Panc1 (cell line): ENCODE measurements at regions not wholly inside any gene's neighbourhood (a gene's known extent, or its start where the extent isn't known, plus 50 kb on each side); places are given as distances from the start of the nearest gene placed in this dataset.

Experiments
- ATAC-seq: fragments of 200-7000 bp; cut with Tn5 transposase; 2 replicates; pipeline ENCODE4 v1.9.1; 2020; ENCODE audit warnings: mild to moderate bottlenecking, moderate library complexity
- BruUV-seq: library from RNA; stranded (reverse); fragments of 400-500 nt; replicated peaks from 2 replicates; lab custom pipeline; 2021; lab: Mats Ljungman, UMichigan
- CTCF ChIA-PET: fragments of 300-600 bp; sonication (Branson Sonifier 250); formaldehyde crosslinking; loops from one replicate; lab custom pipeline; 2022; ENCODE audit warnings: antibody characterized with exemption; lab: Charles Lee
- POLR2A ChIA-PET: fragments of 300-600 bp; sonication (Branson Sonifier 250); formaldehyde crosslinking; loops from one replicate; lab custom pipeline; 2022; ENCODE audit warnings: antibody characterized with exemption; lab: Charles Lee
- DNase-seq: peaks from one replicate; pipeline ENCODE4 v3.0.0-alpha.2; 2010; ENCODE audit warnings: low read depth, low spot score
- H3K27ac ChIP-seq: 2 replicates; pipeline ENCODE4 v1.5.1; 2011; ENCODE audit warnings: mild to moderate bottlenecking, low read length, inconsistent platforms
- H3K27me3 ChIP-seq: fragments of 200-500 bp; sonication (Bioruptor generic); 2 replicates; pipeline ENCODE4 v1.6.0; 2014; ENCODE audit warnings: low read length, inconsistent platforms; ENCODE audit not compliant: control insufficient read depth, insufficient read depth
- H3K36me3 ChIP-seq: fragments of 200-500 bp; sonication (Bioruptor generic); 2 replicates; pipeline ENCODE4 v1.5.1; 2014; ENCODE audit warnings: inconsistent platforms, mild to moderate bottlenecking, low read length, moderate library complexity; ENCODE audit not compliant: control insufficient read depth, insufficient read depth
- H3K4me1 ChIP-seq: 2 replicates; pipeline ENCODE4 v1.5.1; 2011; ENCODE audit warnings: inconsistent platforms, mild to moderate bottlenecking, low read length, moderate library complexity; ENCODE audit not compliant: control insufficient read depth, insufficient read depth
- H3K4me3 ChIP-seq, 2 experiments: 2 replicates each; pipeline ENCODE4 v1.5.1; 2011 to 2012; ENCODE audit warnings: low read depth in 2 of 2, low read length in 2 of 2, mild to moderate bottlenecking in 2 of 2, inconsistent platforms in 1 of 2, moderate library complexity in 1 of 2
- H3K9me3 ChIP-seq: fragments of 200-500 bp; sonication (Bioruptor generic); 2 replicates; pipeline ENCODE4 v1.5.1; 2014; ENCODE audit warnings: low read depth, mild to moderate bottlenecking, inconsistent platforms, low read length, moderate library complexity; ENCODE audit not compliant: control insufficient read depth, insufficient read depth
- CTCF ChIP-seq: fragments of 450-650 bp; IDR thresholded peaks from 2 replicates; pipeline ENCODE4 v1.5.1; 2017; ENCODE audit warnings: mild to moderate bottlenecking
- POLR2AphosphoS5 ChIP-seq: IDR thresholded peaks from 2 replicates; pipeline ENCODE4 v1.6.1; 2012; ENCODE audit warnings: mild to moderate bottlenecking, low read depth, low read length, moderate library complexity
- SIN3A ChIP-seq: IDR thresholded peaks from 2 replicates; pipeline ENCODE4 v1.6.1; 2012; ENCODE audit warnings: low read depth, mild to moderate bottlenecking, low read length, moderate library complexity, borderline replicate concordance; ENCODE audit not compliant: insufficient read depth
- TCF7L2 ChIP-seq: IDR thresholded peaks from 2 replicates; pipeline ENCODE4 v1.6.1; 2011; ENCODE audit warnings: mild to moderate bottlenecking, low read depth, low read length, inconsistent platforms
- in situ Hi-C: cut with HindIII; loops from 2 replicates; pipeline ENCODE4 v1.10.0; 2016; ENCODE audit warnings: low sequenced_read_pairs, low pct_unique_long_range_greater_than_20kb
- intact Hi-C: fragments of 100-400 bp; cut with micrococcal nuclease; formaldehyde crosslinking; loops from one replicate; pipeline ENCODE4 v1.10.0; 2022; ENCODE audit not compliant: unreplicated experiment
- TF ChIP-seq, protein P1 (sequence below), 2 experiments: IDR thresholded peaks; 2 replicates each; pipeline ENCODE4 v1.6.1; 2011 to 2012; ENCODE audit warnings: low read depth in 2 of 2, control low read depth in 1 of 2, low read length in 1 of 2, mild to moderate bottlenecking in 1 of 2, moderate library complexity in 1 of 2; ENCODE audit not compliant: insufficient read depth in 1 of 2

DNA sequence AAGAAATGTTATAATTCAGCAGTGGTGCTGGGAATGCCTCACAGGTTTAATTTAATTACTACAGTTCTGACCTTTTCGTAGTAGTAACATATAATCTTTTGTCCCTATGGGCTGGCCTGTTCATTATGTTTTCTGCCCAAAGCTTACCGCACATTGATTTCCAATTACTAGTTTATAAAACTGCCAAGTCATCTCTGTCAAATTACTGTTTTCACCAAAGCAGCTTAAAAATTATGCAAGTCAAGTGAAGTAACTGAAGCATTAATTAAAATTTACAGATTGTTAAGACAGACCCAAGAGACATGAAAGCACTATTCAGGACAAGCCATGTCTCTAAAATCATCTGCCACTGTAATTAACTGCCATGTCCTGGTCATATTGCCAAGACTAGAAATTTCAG is 93.9 kb upstream of the FTMT start:
- Histone ChIP-seq H3K36me3 (no peaks in the 10 kb centered on the region), H3K4me1 (no peaks in the 10 kb centered on the region), H3K27me3 (no peaks in the 10 kb centered on the region), H3K9me3 (no peaks in the 10 kb centered on the region), H3K4me3 (no peak overlapping the region), H3K27ac (no peak overlapping the region)
- intact Hi-C loops (no loop called here), in situ Hi-C loops (no loop called here)
- TF ChIP-seq, protein P1, sequence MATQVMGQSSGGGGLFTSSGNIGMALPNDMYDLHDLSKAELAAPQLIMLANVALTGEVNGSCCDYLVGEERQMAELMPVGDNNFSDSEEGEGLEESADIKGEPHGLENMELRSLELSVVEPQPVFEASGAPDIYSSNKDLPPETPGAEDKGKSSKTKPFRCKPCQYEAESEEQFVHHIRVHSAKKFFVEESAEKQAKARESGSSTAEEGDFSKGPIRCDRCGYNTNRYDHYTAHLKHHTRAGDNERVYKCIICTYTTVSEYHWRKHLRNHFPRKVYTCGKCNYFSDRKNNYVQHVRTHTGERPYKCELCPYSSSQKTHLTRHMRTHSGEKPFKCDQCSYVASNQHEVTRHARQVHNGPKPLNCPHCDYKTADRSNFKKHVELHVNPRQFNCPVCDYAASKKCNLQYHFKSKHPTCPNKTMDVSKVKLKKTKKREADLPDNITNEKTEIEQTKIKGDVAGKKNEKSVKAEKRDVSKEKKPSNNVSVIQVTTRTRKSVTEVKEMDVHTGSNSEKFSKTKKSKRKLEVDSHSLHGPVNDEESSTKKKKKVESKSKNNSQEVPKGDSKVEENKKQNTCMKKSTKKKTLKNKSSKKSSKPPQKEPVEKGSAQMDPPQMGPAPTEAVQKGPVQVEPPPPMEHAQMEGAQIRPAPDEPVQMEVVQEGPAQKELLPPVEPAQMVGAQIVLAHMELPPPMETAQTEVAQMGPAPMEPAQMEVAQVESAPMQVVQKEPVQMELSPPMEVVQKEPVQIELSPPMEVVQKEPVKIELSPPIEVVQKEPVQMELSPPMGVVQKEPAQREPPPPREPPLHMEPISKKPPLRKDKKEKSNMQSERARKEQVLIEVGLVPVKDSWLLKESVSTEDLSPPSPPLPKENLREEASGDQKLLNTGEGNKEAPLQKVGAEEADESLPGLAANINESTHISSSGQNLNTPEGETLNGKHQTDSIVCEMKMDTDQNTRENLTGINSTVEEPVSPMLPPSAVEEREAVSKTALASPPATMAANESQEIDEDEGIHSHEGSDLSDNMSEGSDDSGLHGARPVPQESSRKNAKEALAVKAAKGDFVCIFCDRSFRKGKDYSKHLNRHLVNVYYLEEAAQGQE (IDR thresholded peaks at IDR 0.05; ENCODE audit: insufficient read depth in 1 of 2, low read depth in 2 of 2, low read length in 1 of 2): no peak
- TF ChIP-seq TCF7L2 (no peak), CTCF (no peak), POLR2AphosphoS5 (no peak)
- DNase-seq (no peak), ATAC-seq (no peak)
- CTCF ChIA-PET: no interaction called here
- POLR2A ChIA-PET: no interaction called here
- no TSS peak for BruUV-seq

- intact Hi-C loops: no loop called here
- no peak for DNase-seq
- Histone ChIP-seq H3K36me3 (no peaks in the 10 kb centered on the region), H3K27me3 (no peaks in the 10 kb centered on the region), H3K9me3 (no peaks in the 10 kb centered on the region), H3K27ac (no peak overlapping the region), H3K4me1 (no peaks in the 10 kb centered on the region), H3K4me3 (no peak overlapping the region)
- ChIA-PET POLR2A (no interaction called here), CTCF (no interaction called here)
- in situ Hi-C loops: no loop called here
- ATAC-seq: no peak
- TF ChIP-seq CTCF (no peak), TCF7L2 (no peak), POLR2AphosphoS5 (no peak), SIN3A (no peak)
- TF ChIP-seq, protein P1 (IDR thresholded peaks at IDR 0.05; ENCODE audit: insufficient read depth in 1 of 2, low read depth in 2 of 2, low read length in 1 of 2): no peak
- BruUV-seq: no TSS peak
Observed at GRCh38 chr5:121758615-121759014, 93.1 kb upstream of the FTMT start.
